GM06990 (cell line): ENCODE measurements at regions not wholly inside any gene's neighbourhood (a gene's known extent, or its start where the extent isn't known, plus 50 kb on each side); places are given as distances from the start of the nearest gene placed in this dataset.

Experiments
- DNase-seq: peaks from one replicate; pipeline ENCODE4 v3.0.0-alpha.2; 2011; ENCODE audit not compliant: insufficient read length; ENCODE audit errors: extremely low read depth
- H3K27me3 ChIP-seq: replicated peaks from 2 replicates; pipeline ENCODE4 v1.6.0; 2011; ENCODE audit warnings: low read length; ENCODE audit not compliant: control insufficient read depth, insufficient read depth
- H3K36me3 ChIP-seq: 2 replicates; pipeline ENCODE4 v1.5.1; 2011; ENCODE audit warnings: low read length; ENCODE audit not compliant: control insufficient read depth, insufficient read depth
- H3K4me3 ChIP-seq: replicated peaks from 2 replicates; pipeline ENCODE4 v1.5.1; 2011; ENCODE audit warnings: low read depth, mild to moderate bottlenecking, control low read depth, low read length
- CTCF ChIP-seq: IDR thresholded peaks from 2 replicates; pipeline ENCODE4 v1.5.1; 2011; ENCODE audit warnings: low read length, control low read depth, mild to moderate bottlenecking, inconsistent platforms; ENCODE audit not compliant: insufficient read depth, poor library complexity, severe bottlenecking

GRCh38 chr3:59423707-59424106, 373.9 kb upstream of the CFAP20DC start:
- Histone ChIP-seq H3K36me3 (no peaks in the 10 kb centered on the region), H3K27me3 (no peaks in the 10 kb centered on the region), H3K4me3 (no peak overlapping the region)
- TF ChIP-seq CTCF = no peak
- no peak for DNase-seq

GRCh38 chr3:59422312-59422711, 372.5 kb upstream of the CFAP20DC start:
- Histone ChIP-seq H3K4me3 (no peak overlapping the region), H3K27me3 (no peaks in the 10 kb centered on the region), H3K36me3 (no peaks in the 10 kb centered on the region)
- TF ChIP-seq CTCF = no peak
- no peak for DNase-seq

- DNase-seq = no peak
- TF ChIP-seq CTCF = no peak
- Histone ChIP-seq H3K27me3 (no peaks in the 10 kb centered on the region), H3K4me3 (no peak overlapping the region), H3K36me3 (no peaks in the 10 kb centered on the region)
Observed at GRCh38 chr3:59418836-59419235, 369.0 kb upstream of the CFAP20DC start.

- no peak overlapping the region for H3K4me3 ChIP-seq
- no peaks in the 10 kb centered on the region for H3K27me3 ChIP-seq
- TF ChIP-seq CTCF = no peak
- no peak for DNase-seq
- no peaks in the 10 kb centered on the region for H3K36me3 ChIP-seq
Observed at GRCh38 chr3:59412516-59412915, 362.7 kb upstream of the CFAP20DC start.

- DNase-seq = no peak
- no peak for TF ChIP-seq CTCF
- H3K36me3 ChIP-seq = no peaks in the 10 kb centered on the region
Observed at GRCh38 chr3:59411694-59412093, 361.9 kb upstream of the CFAP20DC start.

GRCh38 chr3:59411186-59411585, 361.4 kb upstream of the CFAP20DC start:
- no peaks in the 10 kb centered on the region for H3K36me3 ChIP-seq
- no peak for TF ChIP-seq CTCF

More at GRCh38 chr3:59411694-59412093, 361.9 kb upstream of the CFAP20DC start:
- no peaks in the 10 kb centered on the region for H3K27me3 ChIP-seq
- no peak overlapping the region for H3K4me3 ChIP-seq

More at GRCh38 chr3:59411186-59411585, 361.4 kb upstream of the CFAP20DC start:
- Histone ChIP-seq H3K27me3 (no peaks in the 10 kb centered on the region), H3K4me3 (no peak overlapping the region)
- no peak for DNase-seq
